GM21390 (cell line): ENCODE measurements at regions not wholly inside any gene's neighbourhood (a gene's known extent, or its start where the extent isn't known, plus 50 kb on each side); places are given as distances from the start of the nearest gene placed in this dataset.
A peak's percentile ranks its signal among the peaks of the same experiment; 100 is the strongest.
"Not testable (repeated sequence)": the region's sequence is repeated elsewhere in the genome, so short reads cannot be mapped to it uniquely, and the experiment has no call there.

ENCODE experiments used
- ATAC-seq: cut with Tn5 transposase; IDR thresholded peaks from one replicate; pipeline ENCODE4 v1.9.1; 2021; ENCODE audit not compliant: unreplicated experiment

DNA sequence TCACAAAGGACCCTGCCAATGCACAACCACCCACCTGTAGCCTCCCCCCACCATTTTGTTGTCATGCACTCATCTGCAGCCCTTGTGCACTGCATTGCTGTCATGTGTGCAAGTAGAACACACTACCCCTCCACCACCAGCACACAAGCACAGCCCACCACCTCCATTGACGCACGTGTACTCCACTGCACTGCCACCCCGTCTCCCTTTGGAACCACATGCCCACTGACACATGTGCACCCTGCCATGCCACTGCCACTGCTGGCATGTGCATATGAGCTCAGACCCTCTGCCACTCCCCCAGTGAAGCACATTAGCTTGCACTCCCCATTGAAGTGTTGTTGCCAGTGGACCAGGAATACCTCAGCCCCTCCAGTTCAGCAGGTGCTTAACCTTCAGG, 530.3 kb upstream of the ACO1 start:
- ATAC-seq: no peak

DNA sequence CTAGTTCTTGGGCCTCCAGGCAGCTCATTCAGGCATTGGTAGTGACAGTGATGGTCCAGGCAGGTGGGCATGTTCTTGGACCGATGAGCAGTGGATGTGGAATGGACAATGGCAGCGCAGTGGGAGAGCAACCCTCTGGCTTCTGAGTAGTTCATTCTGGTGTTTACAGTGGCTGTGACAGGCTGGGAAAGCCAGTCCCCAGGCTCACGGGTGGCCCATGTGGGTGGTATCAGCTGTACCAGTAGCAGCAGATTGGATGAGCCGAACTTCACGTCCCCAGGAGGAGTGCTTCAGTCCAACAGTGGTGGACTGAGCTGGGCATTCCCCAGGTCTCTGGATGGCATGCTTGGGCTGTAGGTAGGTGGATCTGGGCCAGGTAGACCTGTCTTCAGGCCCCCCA, 515.6 kb upstream of the ACO1 start:
- no peak for ATAC-seq

DNA sequence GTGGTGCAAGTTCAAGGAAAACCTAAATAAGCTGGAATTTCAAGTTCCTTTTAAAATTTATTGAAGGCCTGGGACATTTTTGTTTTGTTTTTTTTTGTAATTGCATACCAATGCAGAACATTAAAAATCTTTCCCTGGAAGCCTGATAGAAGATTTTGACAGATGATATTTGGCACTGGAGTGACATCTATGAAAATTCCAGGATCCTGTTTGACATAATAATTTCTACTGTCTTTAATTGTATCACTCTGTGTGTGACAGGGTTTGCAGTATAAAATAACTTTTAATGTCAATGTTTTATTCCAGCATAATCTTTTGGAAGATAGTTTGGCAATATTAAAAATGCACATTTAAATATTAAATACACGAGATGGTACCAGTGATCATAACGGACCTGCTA, 514.2 kb upstream of the ACO1 start:
- no peak for ATAC-seq

DNA sequence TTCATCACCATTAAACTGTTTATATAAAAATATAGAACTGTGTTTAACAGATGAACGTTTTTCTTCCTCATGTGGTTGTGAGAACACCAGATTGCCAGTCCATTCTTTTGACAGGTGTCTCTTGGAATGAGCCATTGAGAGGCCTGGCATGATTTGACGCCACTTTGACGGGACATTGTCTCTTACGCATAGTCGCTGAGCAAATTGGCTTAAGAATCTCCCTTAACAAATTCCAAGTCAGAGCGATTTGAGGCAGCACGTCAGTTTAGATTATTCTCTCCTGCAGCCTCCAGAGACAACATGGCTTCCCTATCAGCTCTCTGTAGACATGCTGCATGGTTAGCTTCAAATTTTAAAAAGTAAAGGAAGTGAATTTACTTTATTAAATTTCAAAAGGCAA, 510.7 kb upstream of the ACO1 start:
- no peak for ATAC-seq

DNA sequence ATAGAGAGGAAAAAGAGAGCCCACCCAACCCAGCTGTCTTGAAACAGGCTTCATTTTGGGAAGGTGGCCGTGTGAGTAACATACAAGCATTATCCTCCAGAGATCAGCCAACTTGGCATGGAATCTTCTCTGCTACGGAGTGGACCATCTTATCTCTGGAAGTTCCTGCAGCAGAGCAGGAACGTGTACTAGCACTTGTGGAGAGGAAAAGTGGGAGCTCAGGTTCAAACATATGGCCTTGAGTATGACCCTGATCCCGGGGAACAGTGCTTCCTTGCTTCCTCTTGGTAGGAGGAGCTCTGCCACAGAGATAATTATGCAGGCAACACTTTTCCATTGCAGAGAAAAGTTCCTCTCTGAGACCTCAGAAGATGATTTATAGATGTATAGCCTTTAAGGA, 490.4 kb upstream of the ACO1 start:
- no peak for ATAC-seq

DNA sequence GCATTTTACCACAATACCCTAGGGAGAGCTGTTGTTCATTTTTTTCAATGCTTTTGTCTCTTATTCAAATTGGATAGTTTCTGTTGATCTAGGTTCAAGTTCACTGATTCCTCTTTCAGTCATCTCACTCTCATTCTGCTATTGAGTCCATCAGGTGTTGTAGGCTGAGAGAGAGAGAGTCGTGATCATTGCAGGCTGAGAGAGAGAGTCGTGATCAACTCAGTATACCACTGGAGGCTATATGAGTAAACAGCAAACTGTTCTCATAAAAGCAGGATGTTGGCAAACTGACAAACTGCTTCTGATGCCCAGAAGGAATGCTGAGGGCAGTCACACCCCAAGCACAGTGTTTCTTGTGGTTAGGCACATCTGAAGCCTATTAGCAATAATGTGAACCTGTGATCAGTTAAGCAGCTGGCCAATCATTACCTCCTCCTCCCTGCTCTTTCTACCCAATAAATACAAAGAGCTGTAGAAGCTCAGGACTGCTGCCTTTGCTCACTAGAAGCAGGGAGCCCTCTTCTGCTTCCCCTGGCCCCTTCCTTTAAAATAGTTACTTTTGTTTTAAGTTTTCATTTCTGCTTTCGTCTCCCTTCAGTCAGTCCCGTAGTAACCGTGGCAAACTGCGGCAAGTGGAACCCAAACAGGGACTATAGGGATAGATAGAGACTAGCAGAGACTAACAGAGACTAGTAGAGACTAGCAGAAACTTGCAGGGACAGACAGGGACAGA, 476.1 kb upstream of the ACO1 start:
- peak; percentile 90 for ATAC-seq

DNA sequence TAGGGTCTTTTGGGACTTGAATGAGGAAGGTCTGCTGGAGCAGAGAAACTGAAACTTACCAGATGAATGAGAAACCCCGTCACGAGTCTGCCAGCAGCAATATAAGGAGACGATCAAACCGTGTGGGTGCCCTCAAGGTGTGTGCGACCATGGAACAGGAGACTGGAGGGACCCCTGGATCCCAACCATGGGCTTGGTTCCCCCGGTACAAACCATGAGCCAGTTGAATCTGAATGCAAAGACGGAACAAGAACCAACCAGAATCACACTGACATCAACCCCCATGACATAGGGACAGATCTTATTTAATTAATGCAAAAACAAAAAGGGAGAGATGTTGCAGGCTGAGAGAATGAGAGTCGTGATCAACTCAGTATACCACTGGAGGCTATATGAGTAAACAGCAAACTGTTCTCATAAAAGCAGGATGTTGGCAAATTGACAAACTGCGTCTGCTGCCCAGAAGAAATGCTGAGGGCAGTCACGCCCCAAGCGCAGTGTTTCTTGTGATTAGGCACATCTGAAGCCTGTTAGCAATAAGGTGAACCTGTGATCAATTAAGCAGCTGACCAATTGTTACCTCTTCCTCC, 475.5 kb upstream of the ACO1 start:
- peak; percentile 36 for ATAC-seq

DNA sequence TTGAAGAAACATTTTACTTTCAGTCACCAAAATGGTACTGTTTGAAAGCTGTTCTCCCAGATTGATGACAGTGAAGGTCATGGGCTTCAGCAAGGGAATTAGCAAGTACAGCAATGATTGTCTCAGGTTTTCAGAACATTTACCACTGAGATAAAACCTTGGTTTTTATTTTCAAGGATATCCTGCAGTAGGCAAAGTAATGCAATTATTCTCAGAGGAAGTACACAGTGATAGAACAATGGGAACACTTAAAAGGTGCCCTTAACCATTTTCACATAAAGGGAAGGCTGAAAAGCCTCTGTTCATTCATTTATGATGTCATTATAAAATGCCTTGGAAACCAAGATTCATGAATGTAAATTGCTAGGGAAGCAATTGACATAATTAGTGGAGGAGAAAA, 471.8 kb upstream of the ACO1 start:
- ATAC-seq: no peak

DNA sequence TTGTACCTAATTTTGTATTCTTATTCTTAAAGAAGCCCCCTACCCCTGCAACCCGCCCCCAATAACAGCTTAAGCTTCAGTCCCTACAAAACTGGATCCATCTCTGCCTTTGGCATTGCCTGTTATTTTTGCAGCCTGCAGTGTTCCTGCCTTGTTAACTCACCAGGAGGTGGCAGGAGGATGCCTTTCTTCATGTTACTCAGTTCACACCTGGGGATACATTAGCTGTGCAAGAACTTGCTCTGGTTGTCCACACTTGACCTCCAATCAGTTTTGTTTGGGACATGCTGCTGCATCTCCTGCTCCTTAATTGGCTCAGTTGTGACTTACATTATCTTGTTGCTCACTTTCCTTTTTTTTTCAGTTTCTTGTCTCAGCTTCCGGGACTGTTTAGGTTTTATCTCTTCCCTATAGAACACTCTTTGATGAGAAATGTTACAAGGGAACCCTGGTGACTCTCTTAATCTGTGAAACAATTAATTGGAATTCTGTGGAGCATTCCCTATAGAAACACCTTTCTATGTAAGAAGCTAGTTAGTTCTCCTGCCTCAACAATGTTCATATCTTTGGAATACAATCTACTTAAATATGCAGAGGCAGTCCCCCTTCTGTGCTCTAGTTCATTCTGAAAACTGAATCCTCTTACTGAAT, 467.7 kb upstream of the ACO1 start:
- ATAC-seq: no peak

DNA sequence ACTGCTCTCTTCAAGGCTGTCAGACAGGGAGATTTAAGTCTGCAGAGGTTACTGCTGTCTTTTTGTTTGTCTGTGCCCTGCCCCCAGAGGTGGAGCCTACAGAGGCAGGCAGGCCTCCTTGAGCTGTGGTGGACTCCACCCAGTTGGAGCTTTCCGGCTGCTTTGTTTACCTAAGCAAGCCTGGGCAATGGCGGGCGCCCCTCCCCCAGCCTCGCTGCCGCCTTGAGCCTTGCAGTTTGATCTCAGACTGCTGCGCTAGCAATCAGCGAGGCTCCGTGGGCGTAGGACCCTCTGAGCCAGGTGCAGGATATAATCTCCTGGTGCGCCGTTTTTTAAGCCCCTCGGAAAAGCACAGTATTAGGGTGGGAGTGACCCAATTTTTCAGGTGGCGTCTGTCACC, 446.7 kb upstream of the ACO1 start:
- not testable (repeated sequence) for ATAC-seq

DNA sequence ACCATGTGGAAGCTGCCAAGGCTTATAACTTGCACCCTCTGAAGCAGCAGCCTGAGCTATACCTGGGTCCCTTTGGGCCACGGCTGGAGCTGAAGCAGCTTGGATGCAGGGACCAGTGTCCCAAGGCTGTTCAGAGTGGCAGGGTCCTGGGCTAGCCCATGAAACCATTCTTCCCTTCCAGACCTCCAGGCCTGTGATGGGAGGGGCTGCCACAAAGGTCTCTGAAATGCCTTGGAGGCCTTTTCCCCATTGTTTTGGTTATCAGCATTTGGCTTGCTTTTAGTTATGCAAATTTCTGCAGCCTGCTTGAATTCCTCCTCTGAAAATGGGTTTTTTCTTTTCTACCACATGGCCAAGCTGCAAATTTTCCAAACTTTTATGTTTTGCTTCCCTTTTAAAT, 433.7 kb upstream of the ACO1 start:
- ATAC-seq: no peak

DNA sequence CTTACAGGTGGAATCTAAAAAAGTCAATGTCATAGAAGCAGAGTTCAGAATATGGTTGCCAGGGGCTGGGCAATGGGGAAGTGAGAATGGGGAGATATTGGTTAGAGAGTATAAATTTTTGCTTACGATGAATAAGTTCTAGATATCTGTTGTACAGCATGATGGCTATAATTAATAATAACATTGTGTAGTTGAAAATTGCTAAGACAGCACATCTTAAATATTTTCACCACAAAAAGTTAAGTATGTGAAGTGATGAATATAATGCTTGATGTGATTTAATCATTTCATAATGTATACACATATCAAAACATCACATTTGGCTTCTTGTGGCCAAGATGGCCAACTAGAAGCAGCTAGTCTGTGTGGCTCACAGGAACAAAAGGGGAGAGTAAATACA, 425.9 kb upstream of the ACO1 start:
- no peak for ATAC-seq

DNA sequence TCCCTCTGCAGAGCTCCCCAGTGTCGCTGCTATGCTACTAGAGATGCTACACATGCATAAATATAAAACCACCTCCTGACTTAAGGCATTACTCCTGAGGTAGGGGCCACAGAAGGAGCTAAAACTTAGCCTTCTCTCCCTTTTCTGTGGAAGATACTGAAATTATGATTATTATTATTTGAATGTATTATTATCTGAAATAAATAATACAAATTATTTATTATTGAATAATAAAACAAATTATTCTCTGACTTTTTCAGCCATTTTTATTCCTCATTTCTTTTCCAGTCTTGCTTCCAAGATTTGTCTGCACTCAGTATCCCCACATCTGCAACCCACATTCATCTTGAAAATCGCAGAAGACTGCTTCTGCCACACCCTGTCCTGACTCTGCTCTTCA, 414.9 kb upstream of the ACO1 start:
- no peak for ATAC-seq

DNA sequence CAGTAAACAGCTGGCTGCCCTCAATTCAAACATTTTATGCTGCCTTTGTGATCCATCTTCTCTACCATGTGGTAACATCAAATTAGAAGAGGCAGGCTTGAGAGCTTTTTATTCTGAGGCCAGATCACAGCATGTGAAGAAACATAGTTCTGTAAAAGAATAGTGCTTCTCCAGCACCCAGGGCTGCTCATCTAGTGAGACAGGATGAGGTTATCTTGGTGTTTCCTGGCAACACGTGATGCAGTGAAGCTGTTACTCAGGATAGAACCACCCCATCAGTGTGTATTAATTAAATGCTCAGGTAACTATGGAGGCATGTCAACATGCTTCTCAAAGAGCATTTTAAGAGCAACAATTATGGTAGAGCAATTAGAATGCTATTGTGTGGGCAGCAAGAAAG, 400.5 kb upstream of the ACO1 start:
- ATAC-seq: no peak

DNA sequence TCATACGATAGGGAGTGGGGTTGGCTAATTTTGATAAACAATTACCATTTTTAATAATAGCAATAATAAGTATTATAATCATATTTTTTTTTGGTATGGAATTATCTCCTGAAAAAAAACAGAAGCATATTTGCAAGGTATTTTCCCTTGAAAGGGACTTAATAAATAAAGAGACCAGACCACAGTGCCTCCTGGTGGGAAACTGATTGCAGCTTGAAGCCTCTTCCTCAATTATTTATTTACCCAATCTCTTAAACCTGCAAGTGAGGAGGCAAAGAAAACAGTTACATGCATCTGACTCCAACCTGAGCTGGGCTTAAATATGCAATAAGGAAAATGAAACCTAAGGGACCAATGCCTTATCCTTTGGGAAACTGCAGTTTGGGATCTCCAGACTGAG, 388.1 kb upstream of the ACO1 start:
- no peak for ATAC-seq

DNA sequence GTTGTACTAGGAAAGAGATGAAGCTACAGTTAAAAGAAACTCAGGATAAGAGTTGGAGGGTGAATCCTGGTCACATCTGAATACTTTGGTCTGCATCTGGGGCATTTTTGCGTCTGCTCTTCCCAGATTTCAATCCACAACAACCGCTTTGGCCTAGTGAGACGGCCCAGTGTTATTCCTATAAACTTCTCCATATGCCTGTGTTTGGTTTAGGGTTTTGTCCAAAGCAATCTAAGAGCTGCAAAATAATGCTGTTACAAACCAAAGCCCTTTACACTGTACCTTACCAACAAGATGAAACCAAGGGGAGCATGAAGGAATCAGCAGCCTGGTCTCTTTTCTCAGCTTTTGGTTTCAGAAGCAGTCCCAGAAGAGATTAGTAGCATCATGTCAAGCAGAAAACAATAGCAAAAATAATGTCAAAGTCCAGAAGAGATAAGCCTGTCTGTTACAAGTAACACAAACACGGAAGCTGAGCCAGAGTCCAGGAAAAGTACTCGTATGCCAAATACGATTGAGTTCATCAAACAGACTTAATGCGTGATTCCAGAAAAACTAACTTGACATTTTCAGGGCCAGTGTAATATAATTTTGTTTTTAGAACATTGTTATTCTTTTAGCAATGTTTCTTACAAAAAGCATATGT, 379.9 kb upstream of the ACO1 start:
- ATAC-seq: no peak

DNA sequence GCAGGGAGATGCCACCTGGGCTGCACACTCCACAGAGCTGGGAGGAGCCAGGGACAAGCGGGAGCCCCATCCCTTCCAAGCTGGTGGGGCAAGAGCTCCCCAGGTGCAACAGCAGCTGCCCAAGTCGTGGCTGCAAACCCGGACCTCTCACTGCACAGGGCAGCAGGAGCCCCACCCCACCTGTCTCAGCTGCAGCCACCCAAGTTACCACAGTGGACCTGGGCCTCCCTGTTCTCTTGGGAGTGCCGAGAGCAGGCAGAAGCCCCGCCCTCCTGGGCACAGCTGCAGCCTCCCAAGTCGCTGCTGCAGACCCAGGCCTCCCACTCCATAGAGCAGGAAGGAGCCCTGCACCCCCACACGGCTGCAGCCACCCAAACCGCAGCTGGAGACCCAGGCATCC, 374.1 kb upstream of the ACO1 start:
- ATAC-seq: no peak

DNA sequence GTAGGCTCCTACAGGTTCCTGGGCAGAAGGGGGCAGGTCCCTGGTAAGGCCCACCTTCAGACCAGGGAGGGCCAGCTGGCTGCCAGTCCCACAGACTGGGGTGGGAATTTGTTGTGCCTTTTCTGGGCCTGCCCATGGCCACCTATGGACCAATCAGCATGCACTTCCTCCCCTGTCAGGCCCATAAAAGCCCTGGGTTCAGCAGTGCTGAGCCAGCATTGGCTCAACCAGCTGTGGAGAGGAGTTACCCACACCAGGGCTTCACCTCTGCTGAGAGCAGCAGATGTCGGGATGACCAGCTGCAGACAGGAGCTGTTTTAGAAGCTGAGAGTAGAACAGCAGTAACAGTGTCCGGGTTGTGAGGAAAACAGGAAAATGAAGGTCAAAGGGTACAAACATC, 373.4 kb upstream of the ACO1 start:
- no peak for ATAC-seq

DNA sequence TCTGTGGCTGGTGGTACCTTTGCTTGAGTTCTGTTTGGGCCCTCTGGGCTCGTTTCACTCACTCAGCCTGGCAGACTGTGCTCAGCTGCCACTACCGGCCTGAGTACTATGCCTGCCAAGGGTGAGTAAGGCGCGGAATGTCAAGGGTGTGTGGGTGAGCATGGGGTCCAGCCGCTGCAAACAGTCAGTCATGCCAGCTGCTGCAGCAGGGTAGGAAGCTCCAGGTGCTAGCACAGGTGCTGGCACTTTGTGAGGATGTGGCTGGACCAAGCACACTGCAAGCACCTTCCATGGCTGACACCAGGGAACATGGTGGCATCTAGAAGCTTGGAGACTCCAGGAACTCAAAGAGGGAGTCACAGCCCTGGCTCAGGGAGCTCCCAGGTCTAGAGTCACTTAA, 368.6 kb upstream of the ACO1 start:
- ATAC-seq: no peak

DNA sequence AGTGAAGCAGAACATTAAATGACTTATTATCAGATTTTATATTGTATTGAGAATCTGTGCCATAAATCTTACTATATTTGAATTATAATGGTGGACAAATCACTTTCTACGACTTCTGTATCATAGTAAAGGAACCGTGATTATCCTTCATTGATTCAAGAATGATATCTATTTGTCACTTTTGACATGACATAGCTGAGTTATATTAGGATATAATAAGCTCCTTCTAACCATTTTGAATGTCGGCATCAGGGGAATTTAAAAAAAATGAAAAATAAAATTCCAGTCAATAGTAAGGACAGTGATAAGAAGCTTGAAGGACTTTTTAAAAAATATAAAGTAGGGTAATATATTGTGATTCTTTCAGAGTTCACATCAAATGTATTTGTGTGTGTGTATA, 338.9 kb upstream of the ACO1 start:
- ATAC-seq: no peak

DNA sequence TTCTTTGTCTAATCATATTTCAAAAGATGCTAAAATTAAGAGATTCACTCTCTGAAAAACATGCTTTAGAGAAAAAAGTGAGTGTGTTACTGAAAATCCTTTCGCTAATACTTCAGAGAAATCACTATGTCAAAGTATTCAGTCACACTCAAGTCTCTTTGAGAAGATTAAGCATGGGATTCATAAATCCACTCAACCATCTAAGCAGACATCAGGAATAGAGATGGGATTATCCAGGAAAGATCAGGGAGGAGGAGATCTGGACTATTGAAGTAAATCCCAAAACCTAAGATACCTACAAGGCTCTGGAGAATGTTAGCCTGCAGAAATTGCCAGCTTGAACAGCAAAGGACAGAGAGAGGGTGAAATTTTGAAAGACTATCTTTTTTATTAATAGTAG, 317.2 kb upstream of the ACO1 start:
- ATAC-seq: no peak

DNA sequence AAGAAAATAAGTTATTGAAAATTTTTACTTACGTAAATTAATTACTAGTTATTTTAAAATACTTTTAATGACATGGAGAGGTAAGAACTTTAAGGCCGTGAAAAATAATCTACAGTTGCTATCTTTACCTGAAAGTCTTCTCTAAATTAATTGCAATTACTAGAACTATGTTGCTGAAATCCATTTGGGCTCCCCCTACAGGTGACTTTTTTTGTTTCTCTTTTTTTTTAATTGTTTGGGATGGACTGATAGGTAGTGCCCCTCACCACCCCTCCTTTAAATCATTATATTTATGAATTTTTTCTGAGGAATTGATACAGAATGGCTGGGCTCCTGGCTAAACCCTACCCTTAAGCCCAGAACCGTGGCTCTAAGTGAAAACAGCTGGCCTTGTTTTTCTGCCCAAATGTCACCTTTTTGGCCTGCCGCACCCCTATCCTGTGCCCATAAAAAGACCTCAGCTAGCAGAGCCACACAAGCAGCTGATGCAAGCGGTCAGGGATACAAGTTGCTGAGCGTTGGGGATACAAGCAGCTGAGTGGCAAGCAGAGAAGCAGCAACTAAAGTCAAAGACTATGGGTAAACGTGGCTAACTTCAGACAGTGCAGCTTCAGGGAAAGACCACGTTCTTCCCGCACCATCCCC, 315.2 kb upstream of the ACO1 start:
- ATAC-seq: no peak
